ENCODE measurements at regions not wholly inside any gene's neighbourhood (a gene's known extent, or its start where the extent isn't known, plus 50 kb on each side); places are given as distances from the start of the nearest gene placed in this dataset.
A peak's percentile ranks its signal among the peaks of the same experiment; 100 is the strongest.

GRCh38 chr19:33875071-33875470 lies 78.4 kb downstream of the KCTD15 start:
- Histone ChIP-seq H3K36me3 (ENCODE audit: control insufficient read depth in 4 of 4, insufficient read depth in 3 of 4, low read depth in 1 of 4, low read length in 3 of 4) (no peaks in the 10 kb centered on the region), H3K9me3 (ENCODE audit: control insufficient read depth in 4 of 4, low read length in 3 of 4) (no peaks in the 10 kb centered on the region), H3K4me1 (ENCODE audit: control insufficient read depth in 4 of 4, insufficient read depth in 4 of 4, low read length in 3 of 4) (peaks cover 2 to 14% (median 6%) of the 10 kb centered on the region in 4 donors), H3K4me3 (ENCODE audit: low read depth in 1 of 3, low read length in 3 of 3) (no peak overlapping the region), H3K27ac (ENCODE audit: low read depth in 1 of 2, low read length in 2 of 2) (no peak overlapping the region), H3K27me3 (ENCODE audit: control insufficient read depth in 4 of 4, insufficient read depth in 4 of 4, low read length in 3 of 4) (peaks cover 0 to 3% (median 0%) of the 10 kb centered on the region in 4 donors), H3K9ac (ENCODE audit: low read depth in 1 of 2, low read length in 2 of 2) (no peak overlapping the region)
- TF ChIP-seq JUND (IDR thresholded peaks at IDR 0.05) (no peak), SP1 (IDR thresholded peaks at IDR 0.05) (no peak), ZBTB33 (IDR thresholded peaks at IDR 0.05) (no peak), ATF3 (IDR thresholded peaks at IDR 0.05) (no peak), HNF4G (IDR thresholded peaks at IDR 0.05) (no peak), FOXA1 (IDR thresholded peaks at IDR 0.05) (no peak), NR2F2 (IDR thresholded peaks at IDR 0.05) (no peak), EGR1 (IDR thresholded peaks at IDR 0.05; ENCODE audit: low read depth in 2 of 2) (no peak), TAF1 (conservative IDR thresholded peaks at IDR 0.05) (no peak), GABPA (IDR thresholded peaks at IDR 0.05 in 1 of 2, conservative IDR thresholded peaks at IDR 0.05 in 1 of 2) (no peak), FOXA2 (IDR thresholded peaks at IDR 0.05) (no peak), RXRA (IDR thresholded peaks at IDR 0.05) (no peak)
- 75% methylated on average over 8 of the region's 8 CpGs for WGBS
- DNase-seq (ENCODE audit: low spot score), result no peak

GRCh38 chr19:33876192-33876591 lies 79.5 kb downstream of the KCTD15 start:
- no peaks in the 10 kb centered on the region for H3K36me3 ChIP-seq (ENCODE audit: control insufficient read depth in 4 of 4, insufficient read depth in 3 of 4, low read depth in 1 of 4, low read length in 3 of 4)
- no peaks in the 10 kb centered on the region for H3K9me3 ChIP-seq (ENCODE audit: control insufficient read depth in 4 of 4, low read length in 3 of 4)
- H3K27me3 ChIP-seq (ENCODE audit: control insufficient read depth in 4 of 4, insufficient read depth in 4 of 4, low read length in 3 of 4), result peaks cover 0 to 3% (median 0%) of the 10 kb centered on the region in 4 donors
- no peak for DNase-seq (ENCODE audit: low spot score)
- no peak for TF ChIP-seq TAF1 (conservative IDR thresholded peaks at IDR 0.05)
- peak in 1 of 2 donors; percentile 20 for TF ChIP-seq HNF4A (conservative IDR thresholded peaks at IDR 0.05)
- TF ChIP-seq JUND (IDR thresholded peaks at IDR 0.05), result no peak
- TF ChIP-seq NR2F2 (IDR thresholded peaks at IDR 0.05), result no peak
- no peak for TF ChIP-seq ATF3 (IDR thresholded peaks at IDR 0.05)
- TF ChIP-seq CTCF (IDR thresholded peaks at IDR 0.05; ENCODE audit: low read depth, low read length, missing input control), result no peak
- TF ChIP-seq RAD21 (IDR thresholded peaks at IDR 0.05), result no peak
- TF ChIP-seq HNF4G (IDR thresholded peaks at IDR 0.05), result no peak
- TF ChIP-seq GABPA (IDR thresholded peaks at IDR 0.05 in 1 of 2, conservative IDR thresholded peaks at IDR 0.05 in 1 of 2), result no peak
- TF ChIP-seq RXRA (IDR thresholded peaks at IDR 0.05), result peak in 1 of 2 donors; percentile 47
- no peak for TF ChIP-seq MAX (IDR thresholded peaks at IDR 0.05)
- TF ChIP-seq FOXA2 (IDR thresholded peaks at IDR 0.05), result no peak
- no peak for TF ChIP-seq SP1 (IDR thresholded peaks at IDR 0.05)
- TF ChIP-seq FOXA1 (IDR thresholded peaks at IDR 0.05), result no peak
- H3K4me1 ChIP-seq (ENCODE audit: control insufficient read depth in 4 of 4, insufficient read depth in 4 of 4, low read length in 3 of 4), result peaks cover 2 to 14% (median 6%) of the 10 kb centered on the region in 4 donors
- H3K9ac ChIP-seq (ENCODE audit: low read depth in 1 of 2, low read length in 2 of 2), result no peak overlapping the region
- no peak overlapping the region for H3K27ac ChIP-seq (ENCODE audit: low read depth in 1 of 2, low read length in 2 of 2)
- H3K4me3 ChIP-seq (ENCODE audit: low read depth in 1 of 3, low read length in 3 of 3), result no peak overlapping the region
- 62% methylated on average over 3 of the region's 3 CpGs for WGBS

All from liver (tissue), 8 donors.